GM21367 (cell line): ENCODE measurements at regions not wholly inside any gene's neighbourhood (a gene's known extent, or its start where the extent isn't known, plus 50 kb on each side); places are given as distances from the start of the nearest gene placed in this dataset.
"Not testable (repeated sequence)": the region's sequence is repeated elsewhere in the genome, so short reads cannot be mapped to it uniquely, and the experiment has no call there.

Experiments used
- ATAC-seq: cut with Tn5 transposase; IDR thresholded peaks from one replicate; pipeline ENCODE4 v1.9.1; 2021; ENCODE audit not compliant: unreplicated experiment

DNA sequence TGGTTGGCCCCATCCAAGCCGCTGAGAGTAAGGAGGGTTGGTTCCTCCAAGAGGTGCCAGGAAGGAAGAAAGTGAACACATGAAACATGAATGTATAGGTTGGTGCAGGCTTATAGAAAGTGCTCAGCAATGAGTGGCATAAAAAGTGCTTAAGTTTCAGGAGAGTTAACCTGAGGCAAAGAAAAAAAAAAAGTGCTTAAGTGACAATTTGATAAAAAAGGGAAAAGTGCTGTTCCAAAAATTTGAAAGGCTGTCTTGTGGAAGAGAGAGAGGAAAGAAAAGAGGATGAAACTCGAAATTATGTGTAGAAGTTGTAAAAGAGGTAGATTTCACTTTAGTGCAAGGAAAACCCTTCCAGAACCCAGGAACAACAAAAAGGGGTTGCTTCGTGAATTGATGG, 85.5 kb upstream of the MAP4K4 start:
- no peak for ATAC-seq

DNA sequence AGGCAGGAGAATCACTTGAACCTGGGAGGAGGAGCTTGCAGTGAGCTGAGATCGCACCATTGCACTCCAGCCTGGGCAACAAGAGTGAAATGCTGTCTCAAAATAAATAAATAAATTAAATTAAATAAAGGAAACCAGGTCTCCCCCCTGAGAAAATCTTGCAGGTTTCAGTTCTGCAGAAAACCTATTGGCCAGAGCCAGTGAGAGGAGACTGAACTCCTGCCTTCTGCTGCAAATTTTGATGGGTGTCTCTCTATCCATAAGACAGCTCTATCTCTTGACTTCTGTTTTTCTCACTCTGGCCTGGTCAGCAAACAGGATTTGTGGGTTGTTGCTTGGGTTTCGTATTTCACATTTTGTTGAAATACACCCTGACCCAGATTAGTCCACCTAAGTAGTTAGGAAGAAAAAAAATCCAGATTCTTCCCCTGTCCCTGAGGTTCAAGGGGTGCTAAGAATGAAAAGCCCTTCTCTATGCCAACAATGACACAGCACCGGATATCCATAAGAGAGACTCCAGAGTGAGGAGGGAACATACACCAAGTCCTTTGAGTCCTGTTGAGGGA, 86.7 kb upstream of the MAP4K4 start:
- ATAC-seq: no peak

DNA sequence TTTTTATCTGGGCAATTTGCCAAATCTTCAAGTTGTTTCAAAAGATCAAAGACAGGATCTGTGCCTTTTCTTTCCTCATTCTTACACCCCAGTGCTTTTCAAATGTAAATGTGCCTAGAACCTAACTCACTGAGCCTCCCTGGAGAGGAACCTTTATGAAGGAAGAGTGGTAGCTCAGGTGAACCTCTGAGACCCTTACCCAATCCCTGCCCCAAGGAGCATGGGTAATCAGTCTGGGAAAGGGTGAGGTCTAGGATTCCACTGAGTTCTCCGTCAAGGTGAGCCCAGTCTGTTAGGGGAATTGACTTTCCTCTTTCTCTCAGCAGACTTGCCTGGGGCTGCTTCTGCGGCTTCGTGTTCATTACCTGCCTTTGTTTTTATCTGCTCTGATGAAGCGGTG, 88.1 kb upstream of the MAP4K4 start:
- ATAC-seq: no peak

GRCh38 chr2:101608408-101609310, 88.8 kb upstream of the MAP4K4 start:
- ATAC-seq: no peak

- ATAC-seq: no peak
Observed at GRCh38 chr2:101597347-101597944, 100.1 kb upstream of the MAP4K4 start.

DNA sequence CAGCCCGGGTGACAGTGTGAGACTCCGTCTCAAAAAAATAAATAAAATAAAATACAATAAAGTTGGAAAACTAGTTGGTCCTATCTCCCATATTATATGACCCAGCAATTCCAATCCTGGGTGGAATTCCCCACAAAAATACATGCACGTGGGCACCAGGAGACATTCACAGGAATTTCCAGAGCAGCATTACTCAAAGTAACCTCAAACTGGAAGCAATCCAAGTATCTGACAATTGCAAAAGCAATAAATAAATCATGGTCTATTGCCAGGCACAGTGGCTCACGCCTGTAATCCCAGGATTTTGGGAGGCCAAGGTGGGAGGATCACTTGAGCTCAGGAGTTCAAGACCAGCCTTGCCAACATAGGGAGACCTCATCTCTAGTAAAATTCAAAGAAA, 101.2 kb upstream of the MAP4K4 start:
- no peak for ATAC-seq

DNA sequence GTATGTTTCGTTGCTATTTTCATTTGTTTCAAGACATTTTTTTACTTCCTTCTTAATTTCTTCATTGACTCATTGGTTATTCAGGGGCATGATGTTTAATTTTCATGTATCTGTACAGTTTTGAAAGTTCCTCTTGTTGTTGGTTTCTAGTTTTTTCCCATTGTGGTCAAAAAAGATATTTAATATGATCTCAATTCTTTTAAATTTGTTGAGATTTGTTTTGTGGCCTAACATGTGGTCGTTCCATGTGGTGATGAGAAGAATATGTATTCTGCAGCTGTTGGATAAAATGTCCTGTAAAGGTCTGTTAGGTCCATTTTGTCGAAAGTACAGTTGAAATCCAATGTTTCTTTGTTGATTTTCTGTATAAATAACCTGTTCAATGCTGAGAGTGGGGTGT, 110.3 kb upstream of the MAP4K4 start:
- ATAC-seq: no peak

GRCh38 chr2:101583861-101584260, 108.9 kb upstream of the RFX8 start:
- ATAC-seq: no peak

DNA sequence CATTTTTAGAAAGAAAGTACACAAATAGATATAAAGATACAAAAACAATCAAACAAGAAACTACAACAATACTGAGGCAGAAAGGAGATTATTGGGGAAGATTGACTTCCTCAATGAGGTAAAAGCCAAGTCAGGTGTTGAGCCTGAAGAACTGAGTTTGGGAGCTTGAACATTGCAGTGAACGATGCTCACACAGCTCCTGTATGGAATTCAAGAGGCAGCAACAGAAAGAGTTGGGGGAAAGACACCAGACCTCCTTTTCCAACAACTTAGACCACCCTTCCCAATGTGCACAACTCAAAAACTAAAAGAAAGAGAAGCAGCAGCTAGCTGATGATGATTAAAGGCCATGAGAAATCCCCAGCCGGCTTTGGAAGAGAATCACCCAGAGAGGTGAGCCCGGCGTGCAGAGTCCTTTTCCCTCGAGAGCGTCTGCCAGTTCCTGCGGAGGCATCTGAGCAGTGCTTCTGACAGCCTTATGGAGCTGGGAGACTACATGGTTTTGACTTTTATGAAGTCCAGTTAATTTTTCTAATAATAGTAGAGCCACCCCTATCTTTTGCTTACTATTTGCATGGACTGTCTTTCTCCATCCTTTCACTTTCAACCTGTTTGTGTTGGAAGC, 106.9 kb upstream of the RFX8 start:
- no peak for ATAC-seq

DNA sequence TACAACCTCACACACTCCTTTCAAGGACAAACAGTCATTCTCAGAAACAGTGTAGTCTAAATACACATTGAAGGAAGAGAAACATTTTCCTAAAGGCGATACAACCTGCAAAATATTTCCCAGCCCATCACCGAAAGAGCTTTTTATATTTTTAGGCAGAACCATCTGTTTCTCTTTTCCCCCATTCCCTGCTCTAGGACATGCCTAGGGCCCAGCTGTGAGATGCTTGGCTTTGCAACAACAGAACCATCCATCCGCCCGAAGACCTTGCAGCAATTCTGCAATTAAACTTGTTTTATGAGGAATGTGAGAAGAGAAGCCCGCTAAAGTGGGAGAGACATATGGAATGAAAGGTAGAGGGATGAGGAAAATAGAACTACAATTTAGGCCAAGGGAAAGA, 105.6 kb upstream of the RFX8 start:
- no peak for ATAC-seq

DNA sequence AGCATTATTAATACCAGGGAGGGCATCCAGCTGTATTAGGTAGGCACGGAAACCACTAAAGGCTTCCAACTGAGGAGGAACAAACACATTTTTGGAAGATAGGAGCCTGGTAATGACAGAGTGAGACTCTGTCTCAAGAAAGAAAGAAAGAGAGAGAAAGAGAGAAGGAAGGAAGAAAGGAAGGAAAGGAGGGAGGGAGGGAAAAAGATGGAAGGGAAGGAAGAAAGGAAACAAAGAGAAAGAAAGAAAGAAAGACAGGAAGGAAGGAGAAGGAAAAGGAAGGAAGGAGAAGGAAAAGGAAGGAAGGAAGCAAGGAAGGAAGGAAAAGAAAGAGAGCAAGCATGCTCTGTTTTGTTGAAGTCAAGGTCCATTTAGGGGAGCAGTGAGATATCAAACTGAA, 103.8 kb upstream of the RFX8 start:
- ATAC-seq: no peak

DNA sequence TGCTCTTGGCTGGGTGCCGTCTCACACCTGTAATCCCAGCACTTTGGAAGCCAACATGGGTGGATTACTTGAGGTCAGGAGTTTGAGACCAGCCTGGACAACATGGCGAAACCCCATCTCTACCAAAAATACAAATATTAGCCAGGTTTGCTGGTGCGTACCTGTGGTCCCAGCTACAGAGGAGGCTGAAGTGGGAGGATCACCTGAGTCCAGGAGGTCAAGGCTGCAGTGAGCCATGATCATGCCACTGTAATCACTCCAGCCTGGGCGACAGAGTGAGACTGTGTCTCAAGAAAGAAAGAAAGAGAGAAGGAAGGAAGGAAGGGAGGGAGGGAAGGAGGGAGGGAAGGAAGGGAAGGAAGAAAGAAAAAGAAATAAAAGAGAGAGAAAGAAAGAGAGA, 103.2 kb upstream of the RFX8 start:
- not testable (repeated sequence) for ATAC-seq

DNA sequence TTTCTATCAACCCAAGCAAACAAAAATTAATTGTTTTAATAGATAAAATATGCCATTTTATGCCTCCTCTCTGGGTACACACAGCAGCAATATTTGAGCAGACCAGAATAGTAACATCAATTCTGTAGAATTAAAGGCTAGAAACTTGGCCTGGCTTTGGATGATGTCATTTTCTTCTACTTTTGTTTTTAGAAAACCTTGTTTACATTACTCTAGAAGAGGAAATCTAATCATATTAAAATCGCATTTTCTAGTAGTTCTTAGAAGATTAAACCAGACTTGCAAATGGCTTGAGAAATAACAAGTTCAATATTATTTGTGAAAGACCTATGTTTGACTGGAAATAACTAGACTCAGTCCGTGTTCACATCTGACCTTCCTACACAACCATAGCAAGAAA, 102.3 kb upstream of the RFX8 start:
- no peak for ATAC-seq

DNA sequence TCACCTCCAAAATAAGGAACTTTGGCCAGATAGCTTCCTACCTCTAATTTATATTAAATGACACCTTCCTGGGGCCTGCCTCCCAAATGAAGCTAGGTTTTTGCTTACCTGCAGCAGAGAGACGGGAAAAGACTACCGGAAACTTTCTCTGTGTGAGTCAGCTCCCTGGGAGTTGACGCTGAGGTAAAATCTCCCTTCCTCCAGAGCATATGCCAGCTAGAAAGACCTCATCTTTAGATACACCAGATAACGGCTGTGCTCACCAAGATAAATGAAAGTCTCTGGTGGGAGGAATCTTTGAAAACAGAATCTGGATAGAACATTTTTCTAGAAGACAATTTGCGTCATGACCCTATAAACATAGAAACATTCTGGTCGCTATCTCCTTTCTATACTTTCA, 99.7 kb upstream of the RFX8 start:
- no peak for ATAC-seq

DNA sequence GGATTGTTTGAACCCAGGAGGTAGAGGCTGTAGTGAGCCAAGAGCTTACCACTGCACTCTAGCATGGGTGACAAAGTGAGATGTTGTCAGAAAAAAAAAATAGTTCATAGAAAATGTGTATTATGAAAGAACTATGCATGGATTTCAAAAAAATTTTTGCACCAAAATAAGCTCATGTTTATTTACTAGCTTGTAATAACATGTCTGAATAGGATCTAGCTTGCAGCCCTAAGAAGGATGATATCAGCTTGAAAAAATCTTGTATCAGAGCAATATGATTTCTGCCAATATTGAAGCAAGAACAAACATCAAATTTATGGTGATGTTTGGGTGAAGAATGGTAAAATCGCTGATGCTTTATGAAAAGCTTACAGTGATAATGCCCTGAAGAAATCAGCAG, 97.0 kb upstream of the RFX8 start:
- ATAC-seq: no peak

- ATAC-seq: no peak
Observed at GRCh38 chr2:101569886-101570520, 95.1 kb upstream of the RFX8 start.

- no peak for ATAC-seq
Observed at GRCh38 chr2:101568969-101569368, 94.1 kb upstream of the RFX8 start.

DNA sequence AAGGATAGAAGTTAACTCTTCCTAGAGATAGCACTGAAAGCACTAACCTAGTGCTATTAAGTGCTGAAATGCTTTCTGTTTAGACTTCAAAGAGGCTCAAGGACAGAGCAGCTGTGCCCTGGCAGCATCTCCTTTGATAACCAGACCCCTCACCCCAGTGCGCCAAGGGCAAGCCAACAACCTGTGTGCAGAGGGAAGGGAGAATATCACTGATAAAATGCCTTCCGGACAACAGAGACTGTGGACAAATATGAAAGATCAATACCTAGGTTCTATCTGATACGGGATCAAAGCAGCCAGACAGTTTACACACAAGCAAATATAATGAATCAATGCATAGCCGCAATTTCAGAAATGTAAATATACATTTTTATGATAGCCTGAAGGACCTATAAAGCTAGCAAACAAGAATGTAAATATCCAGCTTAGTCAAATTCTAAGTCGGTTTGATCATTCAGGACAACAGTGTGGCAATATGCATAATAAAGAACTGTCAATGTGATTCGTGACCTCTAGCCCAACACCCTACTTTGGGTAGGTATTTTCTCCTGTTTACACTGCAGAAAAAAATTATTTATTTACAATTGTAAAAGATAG, 91.8 kb upstream of the RFX8 start:
- no peak for ATAC-seq

DNA sequence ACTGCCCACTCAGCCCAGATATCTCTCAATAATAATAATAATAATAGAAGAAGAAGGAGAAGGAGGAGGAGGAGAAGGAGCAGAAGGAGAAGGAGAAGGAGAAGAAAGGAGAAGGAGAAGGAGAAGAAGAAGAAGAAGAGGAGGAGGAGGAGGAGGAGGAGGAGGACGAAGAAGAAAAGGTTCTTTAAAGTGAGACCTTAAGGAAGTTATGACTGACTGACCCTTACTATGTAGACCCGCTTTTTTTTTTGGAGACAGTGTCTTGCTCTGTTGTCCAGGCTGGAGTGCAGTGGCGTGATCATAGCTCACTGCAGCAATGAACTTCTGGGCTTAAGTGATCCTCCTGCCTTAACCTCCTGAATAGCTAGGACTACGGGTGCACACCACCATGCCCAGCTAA, 88.9 kb upstream of the RFX8 start:
- no peak for ATAC-seq

- no peak for ATAC-seq
Observed at GRCh38 chr2:101560780-101561315, 85.9 kb upstream of the RFX8 start.

- ATAC-seq: no peak
Observed at GRCh38 chr2:101559551-101559950, 84.6 kb upstream of the RFX8 start.
